ENCODE measurements at regions not wholly inside any gene's neighbourhood (a gene's known extent, or its start where the extent isn't known, plus 50 kb on each side); places are given as distances from the start of the nearest gene placed in this dataset.

DNA sequence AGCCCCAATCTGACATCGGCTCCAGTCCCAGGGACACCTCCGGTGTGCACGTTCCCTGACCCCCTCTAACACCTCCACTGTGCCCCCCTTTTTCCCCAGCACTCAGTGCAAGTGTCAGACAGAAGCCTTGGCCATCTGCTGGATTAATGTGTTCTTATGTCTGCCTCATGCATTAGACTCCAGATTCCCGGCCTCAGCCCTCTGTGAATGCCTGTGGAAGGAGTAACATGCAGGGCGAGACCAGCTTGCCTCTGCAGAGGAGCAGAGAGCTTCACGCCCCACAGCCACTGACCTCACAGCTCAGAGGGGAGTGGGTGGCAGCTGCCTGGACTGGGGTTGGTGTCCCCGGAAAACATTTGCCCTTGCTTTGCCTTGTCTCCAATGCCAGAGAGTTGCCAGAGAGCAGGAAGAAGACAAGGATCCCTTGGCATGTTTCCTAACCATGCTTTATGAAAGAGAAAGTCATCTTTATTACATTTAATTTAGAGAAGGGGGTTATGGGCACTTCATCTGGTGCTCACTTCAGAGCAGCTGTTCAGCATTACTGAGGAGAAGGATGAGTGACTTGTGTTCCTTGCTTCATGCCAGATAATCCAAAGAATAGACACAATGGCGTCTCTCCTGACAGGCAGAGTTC lies 91.6 kb upstream of the CXCL12 start:
- DNase-seq (ENCODE audit: low spot score in 2 of 2) (no peak), FAIRE-seq (no peak)

DNA sequence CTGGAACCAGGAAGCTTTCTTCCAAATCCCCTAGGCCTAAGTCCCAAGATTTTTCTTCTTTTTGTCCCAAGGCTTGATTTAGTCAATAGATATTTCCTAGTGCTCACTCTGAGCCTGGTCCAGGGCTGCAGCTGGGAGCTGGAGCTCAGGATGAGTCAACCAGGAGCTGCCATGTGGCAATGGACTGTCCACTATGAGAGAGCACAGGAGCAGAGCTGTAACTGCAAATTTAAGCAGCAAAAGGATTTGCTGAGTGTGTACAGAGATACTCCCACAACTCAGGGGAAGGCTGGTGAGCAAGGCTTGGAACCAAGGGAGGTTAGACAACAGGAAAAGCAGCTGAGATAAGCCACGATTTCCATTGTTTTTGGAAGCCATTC lies 92.1 kb upstream of the CXCL12 start:
- DNase-seq (ENCODE audit: low spot score in 2 of 2), result no peak
- FAIRE-seq, result no peak

DNA sequence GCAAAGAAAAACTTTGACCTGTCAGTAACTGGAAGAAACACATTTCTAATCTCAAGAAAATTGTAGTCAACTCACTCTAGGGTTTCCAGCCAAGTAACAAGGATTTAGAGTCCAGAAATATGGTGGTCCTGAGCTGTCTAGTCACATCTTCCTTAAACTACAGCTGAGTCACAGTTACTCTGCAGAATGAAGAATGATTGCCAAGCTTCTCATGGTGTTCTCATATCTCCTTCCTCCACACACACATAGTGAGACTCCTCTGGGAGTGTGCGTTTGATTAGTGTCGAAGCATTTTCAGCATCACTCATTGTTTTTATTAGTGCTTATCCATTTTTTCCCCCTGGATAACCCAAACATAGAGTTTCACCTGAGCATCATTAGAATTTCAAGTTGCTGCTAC lies 93.1 kb upstream of the CXCL12 start:
- DNase-seq (ENCODE audit: low spot score in 2 of 2) (no peak), FAIRE-seq (no peak)

DNA sequence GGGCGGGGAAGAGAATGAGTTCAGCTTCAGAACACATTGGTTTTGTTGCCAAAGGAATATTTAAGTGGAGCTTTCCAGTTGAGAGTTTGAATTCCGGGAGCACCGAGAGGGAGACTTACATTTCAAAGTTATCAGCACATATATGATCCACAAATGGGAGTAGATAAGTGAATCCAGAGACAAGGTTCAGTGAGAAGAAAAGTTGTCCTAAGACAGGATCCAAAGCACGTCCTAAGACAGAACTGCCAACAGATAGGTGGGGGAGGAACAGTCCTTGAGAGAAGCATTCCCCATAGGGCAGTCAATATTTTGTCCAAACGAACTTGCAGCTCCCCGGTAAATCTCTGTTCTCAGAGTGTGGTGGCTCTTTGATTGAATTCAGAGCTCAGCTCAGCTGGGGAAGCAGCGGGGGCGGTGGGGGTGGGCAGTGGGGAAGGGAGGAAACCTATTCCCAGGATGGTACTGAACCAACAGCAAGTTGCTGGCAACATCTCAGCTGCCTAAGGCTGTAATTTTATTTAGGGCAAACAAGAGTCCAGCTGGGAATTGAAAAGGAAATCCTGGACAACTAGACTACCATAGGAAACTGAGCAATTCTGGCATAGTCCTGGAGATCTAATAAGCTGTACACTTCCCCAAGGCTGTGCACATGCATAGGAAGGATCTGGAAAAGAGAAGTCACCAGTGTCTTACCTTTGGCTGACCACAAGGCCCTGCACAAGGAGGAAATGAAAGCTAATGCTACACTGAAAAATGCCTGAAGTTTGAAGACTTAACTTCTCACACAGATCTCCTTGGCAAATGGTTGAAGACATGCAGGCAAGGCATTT lies 94.2 kb upstream of the CXCL12 start:
- peak in 1 of 2 donors; percentile 6 for DNase-seq (ENCODE audit: low spot score in 2 of 2)
- no peak for FAIRE-seq

DNA sequence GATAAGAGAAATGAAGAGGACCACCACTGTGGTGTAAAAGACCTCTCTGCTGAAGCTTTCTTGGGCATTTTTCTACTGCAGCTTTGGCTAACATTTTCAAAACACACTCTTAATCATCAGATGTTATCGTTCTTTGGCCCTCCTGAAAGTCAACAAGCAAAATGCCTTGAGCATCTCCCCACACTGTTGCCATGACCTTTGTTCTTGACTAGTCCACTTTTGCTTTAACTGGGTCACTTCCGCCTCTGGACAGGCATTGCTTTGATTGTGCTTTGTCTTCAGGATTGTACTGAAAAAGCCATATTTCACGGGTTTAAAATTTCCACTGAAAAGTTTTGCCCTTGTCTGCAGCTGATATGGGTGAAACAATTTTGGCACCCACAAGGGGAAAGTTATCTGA lies 107.8 kb upstream of the CXCL12 start:
- no peak for FAIRE-seq
- DNase-seq (ENCODE audit: low spot score in 2 of 2), result no peak

DNA sequence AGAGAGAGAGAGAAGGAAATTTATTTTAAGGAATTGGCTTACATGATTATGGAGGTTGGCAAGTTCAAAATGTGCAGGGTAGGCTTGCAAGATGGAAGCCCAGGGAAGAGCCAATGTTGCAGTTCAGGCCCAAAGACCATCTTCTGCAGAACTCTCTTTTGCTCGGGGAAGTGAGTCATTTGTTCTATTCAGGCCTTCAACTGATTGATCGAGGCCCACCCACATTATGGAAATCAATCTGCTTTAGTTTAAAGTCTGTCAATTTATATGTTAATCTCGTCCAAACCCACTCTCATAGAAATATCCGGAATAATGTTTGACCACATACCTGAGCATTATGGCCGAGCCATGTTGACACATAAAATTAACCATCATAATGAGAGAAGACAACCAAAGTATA lies 113.3 kb upstream of the CXCL12 start:
- no peak for FAIRE-seq
- DNase-seq (ENCODE audit: low spot score in 2 of 2), result no peak

DNA sequence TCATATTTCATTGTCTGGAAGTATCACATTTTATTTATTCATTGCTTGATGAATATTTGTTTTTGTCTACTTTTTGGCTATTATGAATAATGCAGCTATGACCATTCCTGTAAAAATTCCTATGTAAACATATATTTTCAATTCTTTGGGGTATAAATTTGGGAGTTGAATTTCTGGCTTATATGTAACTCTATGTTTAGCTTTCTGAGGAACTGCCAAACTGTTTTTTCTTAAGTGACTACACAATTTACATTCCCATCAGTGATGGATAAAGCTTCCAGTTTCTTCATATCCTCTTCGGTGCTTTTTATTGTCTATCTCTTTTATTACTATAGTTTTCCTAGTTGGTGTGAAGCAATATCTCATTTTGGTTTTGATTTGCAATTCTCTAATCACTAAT lies 115.6 kb upstream of the CXCL12 start:
- DNase-seq (ENCODE audit: low spot score in 2 of 2), result no peak
- no peak for FAIRE-seq

DNA sequence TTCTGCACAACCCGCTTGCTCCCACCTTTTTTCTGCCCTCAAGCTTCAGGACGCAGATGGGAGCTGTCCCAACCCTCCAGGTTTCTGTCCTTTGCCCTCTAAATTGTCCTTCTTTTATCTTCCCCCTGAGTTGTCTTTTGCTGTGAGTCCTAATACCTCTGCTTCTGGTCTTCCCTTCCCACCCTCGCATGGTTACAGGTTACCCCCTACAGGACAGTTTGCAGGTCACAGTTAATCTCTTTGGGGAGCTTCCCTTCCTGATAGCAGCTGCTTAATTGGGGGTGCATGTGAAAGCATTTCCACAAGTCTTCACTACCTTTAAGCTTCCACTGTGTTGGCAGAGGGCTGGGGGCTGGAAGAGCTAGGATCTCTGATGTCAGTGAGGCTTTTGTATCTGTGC lies 121.5 kb upstream of the CXCL12 start:
- FAIRE-seq (no peak), DNase-seq (ENCODE audit: low spot score in 2 of 2) (no peak)

DNA sequence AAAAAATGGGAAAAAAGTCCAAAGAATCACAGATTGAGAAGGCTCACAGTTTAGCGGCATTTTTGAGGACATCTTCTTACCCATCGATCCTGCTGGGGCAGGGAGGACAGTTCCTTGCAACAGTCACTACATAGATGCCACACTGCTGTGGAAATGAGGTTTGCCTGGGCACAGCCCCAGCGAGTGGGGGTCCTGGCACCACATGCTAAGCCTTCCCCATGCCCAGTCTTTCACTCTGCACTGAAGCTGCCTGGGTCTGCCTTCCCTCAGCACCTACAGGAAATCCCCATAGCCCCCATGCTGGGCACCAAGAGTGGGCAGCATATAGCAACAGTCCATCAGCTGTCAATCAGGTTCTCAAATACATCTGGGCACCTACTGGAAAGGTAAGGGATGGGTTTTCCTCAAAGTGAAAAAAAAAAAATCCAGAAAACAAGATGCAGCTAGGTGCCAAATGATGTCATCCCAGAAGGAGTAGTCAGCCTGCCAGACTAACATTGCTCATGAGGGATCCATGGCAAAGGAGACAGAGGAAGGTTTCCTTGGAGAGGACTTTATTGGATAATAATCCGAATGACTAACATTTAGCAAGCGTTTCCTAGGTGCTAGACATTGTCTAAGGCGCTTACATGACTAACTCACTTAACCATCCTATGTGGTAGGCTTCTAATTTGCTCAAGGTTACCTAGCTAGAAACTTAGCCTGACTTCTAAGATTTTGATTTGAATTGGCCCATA lies 125.7 kb upstream of the CXCL12 start:
- FAIRE-seq (no peak), DNase-seq (ENCODE audit: low spot score in 2 of 2) (no peak)

DNA sequence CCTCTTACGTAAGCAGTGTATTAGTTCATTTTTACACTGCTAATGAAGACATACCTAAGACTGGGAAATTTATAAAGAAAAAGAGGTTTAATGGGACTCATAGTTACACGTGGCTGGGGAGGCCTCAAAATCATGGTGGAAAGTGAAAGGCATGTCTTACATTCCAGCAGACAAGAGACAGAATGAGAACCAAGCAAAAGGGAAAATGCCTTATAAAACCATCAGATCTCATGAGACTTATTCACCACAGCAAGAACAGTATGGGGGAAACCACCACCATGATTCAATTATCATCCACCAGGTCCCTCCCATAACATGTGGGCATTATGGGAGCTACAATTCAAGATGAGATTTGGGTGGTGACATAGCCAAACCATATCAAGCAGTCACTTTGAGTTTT lies 126.3 kb upstream of the CXCL12 start:
- DNase-seq (ENCODE audit: low spot score in 2 of 2), result no peak
- no peak for FAIRE-seq

DNA sequence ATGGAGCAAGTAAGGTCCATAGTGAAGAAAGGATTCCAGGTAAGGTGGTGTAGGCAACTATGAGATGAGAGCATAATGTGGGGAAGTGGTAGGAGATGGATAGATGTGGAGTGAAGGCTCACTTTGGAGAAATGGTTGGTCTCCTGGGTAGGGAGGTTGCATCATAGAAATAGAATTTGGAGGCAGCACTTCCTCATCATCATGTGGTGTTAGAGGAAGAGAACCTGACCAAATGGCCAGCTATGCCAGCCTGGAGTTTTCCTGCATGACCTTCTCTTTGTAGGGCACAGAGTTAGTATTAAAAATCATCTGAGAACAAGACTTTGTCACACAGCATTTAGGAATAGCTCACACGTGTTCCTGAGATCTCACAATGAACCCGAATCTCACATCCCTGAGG lies 126.7 kb upstream of the CXCL12 start:
- no peak for DNase-seq (ENCODE audit: low spot score in 2 of 2)
- FAIRE-seq, result no peak

DNA sequence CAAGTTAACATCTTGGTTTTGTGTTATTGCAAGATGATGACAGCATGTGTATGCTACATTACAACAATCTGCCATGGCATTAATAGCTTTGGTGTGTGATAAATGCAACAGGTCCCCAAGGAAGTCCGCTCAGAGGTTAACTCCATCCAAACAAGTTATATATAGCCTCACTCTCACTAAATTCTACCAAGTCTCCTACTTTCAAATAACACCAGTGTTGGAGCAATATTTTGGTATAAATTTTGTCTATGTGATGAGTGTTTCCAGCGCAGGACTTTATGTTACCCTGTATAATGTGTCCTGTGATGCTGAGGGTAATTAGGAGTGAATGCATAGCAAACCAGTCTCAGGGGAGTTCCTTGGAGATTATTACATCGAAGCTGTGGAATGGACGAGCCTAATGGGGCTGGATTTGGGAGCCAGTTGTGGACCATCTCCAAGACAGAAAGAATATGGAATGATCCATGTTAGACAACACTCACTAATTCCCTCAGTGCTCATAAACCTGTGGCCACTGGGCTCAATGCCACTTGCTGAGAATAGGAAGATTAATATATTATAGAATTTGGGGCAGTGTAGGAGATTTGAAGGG lies 127.6 kb upstream of the CXCL12 start:
- no peak for FAIRE-seq

DNA sequence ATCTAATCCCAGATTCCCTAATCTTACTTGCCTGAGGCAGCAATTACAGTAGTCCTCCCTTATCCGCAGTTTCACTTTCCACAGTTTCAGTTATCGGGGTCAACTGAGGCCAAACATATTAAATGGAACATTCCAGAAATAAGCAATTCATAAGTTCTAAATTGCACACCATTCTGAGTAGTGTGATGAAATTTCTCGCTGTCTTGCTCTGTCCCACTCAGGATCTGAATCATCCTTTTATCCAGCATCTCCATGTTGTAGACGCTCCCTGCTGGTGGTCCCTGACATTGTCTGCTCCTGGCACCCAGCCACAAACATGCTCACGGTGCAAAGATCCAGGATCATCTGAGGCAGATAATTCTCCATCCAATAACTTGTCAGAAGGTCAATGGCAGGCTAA lies 128.7 kb upstream of the CXCL12 start:
- no peak for DNase-seq (ENCODE audit: low spot score in 2 of 2)

More for the DNA sequence above, 127.6 kb upstream of the CXCL12 start:
- no peak for DNase-seq (ENCODE audit: low spot score in 2 of 2)

DNA sequence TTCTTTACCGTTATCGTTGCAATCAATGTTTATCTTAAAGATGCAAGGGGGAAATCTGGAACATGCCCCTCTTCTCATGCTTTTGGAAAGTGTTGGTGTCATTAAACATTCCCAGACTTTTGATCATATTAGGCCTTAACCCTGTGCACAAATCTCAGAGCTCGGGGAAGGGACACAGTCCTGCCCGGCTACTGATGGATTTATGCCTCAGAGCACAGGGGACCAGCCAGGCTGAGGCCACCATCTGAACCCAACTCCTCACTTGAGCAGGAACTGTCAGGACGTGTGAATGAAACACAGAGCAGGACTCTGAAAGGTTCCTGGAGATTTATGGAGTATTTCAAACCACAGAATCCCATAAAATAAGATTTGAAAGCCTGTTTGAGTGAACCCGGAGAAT lies 132.0 kb upstream of the CXCL12 start:
- FAIRE-seq (no peak), DNase-seq (ENCODE audit: low spot score in 2 of 2) (no peak)

More for the DNA sequence above, 128.7 kb upstream of the CXCL12 start:
- no peak for FAIRE-seq

DNA sequence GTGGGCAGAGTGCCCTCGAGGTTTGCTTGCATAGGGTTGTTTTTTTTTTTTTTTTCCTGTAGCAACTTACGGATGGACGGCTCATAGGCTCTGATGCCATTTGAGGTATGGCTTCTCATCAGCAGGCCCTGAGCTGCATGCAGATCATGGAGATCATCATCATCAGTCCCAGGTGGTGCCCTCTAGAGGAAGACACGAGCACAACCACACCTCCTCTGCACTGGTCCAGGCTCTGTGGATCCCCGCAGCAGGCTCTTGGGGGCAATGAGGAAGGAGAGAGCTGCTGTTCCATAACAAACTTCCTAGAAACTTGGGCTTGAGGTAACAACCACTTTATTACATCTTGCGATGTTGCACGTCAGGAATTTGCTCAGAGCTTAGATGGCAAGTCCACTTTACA lies 132.7 kb upstream of the CXCL12 start:
- DNase-seq (ENCODE audit: low spot score in 2 of 2) (no peak), FAIRE-seq (no peak)

DNA sequence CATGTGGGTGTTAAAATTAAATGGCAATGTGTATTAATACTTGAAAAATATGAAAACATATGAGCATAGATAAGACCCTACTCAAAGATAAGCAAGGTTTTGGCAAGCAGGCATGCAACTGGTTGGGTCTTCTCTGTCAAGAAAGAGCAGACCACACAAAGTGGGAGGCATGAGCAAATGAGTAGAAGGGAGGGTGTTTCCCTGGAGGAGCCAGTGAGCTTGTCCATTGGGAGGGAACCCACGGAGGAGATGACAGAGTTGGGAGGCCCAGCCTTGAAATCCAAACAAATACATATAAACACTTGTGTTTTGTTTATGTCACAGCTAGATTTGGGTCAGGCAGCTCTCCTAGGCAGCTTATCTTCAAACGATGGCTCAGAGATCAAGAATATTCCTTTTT lies 134.5 kb upstream of the CXCL12 start:
- no peak for DNase-seq (ENCODE audit: low spot score in 2 of 2)
- FAIRE-seq, result no peak

DNA sequence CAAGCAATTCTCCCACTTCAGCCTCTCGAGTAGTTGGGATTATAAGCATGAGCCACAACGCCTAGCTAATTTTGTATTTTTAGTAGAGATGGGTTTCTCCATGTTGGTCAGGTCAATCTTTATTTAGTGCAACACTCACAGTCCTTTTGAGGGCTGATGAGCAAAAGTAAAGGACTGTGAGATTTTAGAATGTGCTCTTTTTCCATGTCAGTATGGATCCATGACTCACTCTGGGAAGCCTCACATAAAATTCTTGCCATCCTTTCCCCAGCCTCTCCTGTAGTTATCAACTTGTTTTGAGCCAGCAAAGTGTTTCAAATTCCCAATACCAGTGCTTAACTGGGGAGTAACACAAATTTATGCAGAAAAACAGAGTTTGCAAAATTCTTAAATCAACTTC lies 135.8 kb upstream of the CXCL12 start:
- no peak for FAIRE-seq
- no peak for DNase-seq (ENCODE audit: low spot score in 2 of 2)

DNA sequence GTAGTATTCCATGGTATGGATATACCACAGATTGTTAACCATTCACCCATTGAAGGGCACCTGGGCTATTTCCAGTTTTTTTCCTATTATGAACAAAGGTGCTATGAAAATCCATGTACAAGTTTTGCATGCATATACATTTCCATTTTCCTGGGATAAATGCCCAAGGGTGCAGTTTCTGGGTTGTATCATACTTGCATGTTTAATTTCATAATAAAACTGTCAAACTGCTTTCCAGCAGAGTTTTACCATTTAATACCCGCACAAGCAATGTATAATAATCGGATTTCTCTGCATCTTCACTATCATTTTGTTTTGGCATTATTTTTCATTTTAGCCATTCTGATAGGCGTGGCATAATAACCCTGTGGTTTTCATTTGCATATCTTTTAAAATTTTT lies 154.3 kb upstream of the CXCL12 start:
- FAIRE-seq, result no peak
- DNase-seq (ENCODE audit: low spot score in 2 of 2), result no peak

DNA sequence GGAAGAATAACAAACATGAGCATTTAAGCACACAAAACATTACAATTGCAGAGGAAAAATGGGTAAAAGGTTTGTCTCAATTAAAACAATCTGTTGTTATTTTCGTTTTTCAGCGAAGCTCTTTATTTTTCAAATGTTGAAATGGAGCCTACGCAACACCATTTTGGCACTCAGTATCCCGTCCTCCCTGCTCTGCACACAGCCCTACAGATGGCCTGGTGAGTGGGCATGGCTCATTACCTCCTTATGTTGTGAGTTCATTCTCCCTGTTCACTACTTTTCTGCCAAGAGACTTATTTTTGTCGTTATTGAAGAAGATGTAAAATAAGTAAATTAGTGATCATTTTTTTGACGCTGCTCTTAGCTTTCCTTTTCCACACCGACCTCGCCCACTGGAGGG lies 167.8 kb upstream of the CXCL12 start:
- DNase-seq (ENCODE audit: low spot score in 2 of 2), result no peak
- no peak for FAIRE-seq

DNA sequence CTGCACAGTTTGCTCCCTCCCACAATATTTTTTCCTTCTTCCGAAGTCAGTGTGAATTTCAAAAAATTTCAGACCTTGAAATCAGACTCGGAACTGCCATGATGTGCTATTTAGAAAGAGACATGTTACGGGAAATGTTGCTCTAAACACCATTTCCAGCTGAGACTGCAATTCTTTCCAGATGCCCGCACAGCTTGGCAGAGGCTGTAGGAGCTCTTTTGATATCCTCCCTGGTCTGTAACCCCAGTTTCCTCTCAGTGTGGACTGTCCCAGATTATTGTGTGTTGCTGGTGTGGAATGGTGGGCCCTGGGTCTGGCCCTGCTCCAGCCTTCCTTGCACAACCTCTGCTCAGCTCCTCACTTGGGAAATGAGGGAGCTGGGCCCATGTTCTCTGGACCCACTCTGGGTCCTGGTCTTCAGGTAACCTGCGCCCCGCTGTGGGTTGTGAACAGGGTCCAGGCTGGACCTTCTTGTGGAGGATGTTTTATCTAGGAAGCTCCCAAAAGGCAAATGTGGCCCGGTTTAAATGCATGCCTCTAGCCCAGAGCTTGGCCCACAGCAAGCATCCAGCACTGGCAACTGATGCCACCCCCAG lies 172.8 kb upstream of the CXCL12 start:
- FAIRE-seq (no peak), DNase-seq (ENCODE audit: low spot score in 2 of 2) (no peak)

DNA sequence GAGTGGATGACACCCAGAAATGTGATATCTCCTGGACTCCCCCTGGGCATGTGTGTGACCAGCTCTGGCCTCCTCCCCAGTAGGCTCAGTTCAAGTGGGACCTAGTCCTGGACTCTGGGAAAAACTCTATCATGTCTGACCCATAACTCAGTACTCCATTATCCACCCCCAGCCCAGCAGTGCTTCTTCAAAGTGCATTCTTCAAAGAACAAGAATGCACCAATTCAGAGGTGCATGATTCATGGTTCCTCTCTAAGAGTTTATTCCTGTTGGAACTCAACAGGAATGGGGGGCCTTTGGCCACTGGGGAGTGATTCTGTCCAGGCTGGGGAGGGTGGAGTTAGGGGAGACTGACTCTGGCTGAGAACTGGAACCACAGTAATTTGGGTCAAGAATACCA lies 173.6 kb upstream of the CXCL12 start:
- FAIRE-seq, result no peak

More for the DNA sequence above, 173.6 kb upstream of the CXCL12 start:
- DNase-seq (ENCODE audit: low spot score in 2 of 2), result no peak
